Amygdala (tissue), 56 donors: ENCODE measurements at regions not wholly inside any gene's neighbourhood (a gene's known extent, or its start where the extent isn't known, plus 50 kb on each side); places are given as distances from the start of the nearest gene placed in this dataset.
A peak's percentile ranks its signal among the peaks of the same experiment; 100 is the strongest.
"Not testable (repeated sequence)": the region's sequence is repeated elsewhere in the genome, so short reads cannot be mapped to it uniquely, and the experiment has no call there.

Experiments
- DNase-seq, 56 donors: peaks; one replicate each; lab custom pipeline; 2025; lab: John Stamatoyannopoulos, UW

DNA sequence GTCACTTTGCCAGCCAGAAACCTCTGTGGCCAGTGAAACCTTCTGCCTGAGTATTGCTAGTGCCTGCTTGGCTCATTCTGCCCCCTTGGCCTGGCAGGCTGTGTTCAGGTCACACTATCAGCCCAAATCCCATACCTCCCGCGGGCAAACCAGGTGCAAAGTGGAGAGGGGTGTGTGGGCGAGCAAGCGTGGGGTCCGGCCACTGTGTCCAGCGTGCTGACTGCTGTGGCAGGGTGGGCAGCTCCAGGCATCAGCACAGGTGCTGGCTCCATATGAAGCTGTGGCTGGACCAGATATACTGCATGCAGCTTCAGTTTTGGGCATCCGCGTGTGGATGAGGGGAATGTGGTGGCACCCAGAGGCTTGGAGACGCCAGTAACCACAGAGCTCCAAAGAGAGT, 576.5 kb upstream of the EDIL3 start:
- DNase-seq, result no peak

- no peak for DNase-seq
Measured at GRCh38 chr5:84961903-84962302, 577.2 kb upstream of the EDIL3 start.

DNA sequence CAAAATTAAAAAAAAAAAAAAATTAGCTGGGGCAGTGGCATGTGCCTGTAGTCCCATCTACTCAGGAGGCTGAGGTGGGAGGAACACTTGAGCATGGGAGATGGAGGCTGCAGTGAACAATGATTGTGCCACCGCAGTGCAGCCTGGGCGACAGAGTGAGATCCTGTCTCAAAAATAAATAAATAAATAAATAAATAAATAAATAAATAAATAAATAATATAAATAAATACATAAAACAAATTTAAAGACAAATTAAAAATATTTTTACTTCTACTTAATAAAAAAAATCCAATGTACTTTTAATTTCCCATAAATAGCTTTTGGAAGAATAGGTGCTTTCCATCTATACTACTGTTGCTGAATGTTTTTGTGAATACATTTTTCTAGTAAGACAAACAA, 598.4 kb upstream of the EDIL3 start:
- DNase-seq, result no peak

DNA sequence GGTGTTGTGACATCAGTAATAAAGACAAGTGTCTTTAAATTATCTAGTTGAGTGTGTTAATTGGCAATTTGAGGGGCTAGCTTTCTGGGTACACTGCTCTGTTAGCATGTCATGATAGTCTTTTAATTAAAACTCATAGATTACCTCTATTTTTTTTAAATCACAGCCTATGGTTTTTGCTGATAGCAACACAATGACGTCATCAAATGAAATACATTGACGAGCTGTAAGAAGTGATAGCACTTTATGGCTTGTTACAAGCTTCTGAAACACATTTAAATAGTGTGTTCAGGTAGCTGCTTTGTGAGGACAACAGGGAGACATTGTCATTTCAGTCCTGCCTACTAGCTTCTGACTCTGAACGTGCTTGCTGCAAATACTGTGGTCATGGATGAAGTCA, 600.5 kb upstream of the EDIL3 start:
- no peak for DNase-seq

- no peak for DNase-seq
Measured at GRCh38 chr5:84986688-84987087, 602.0 kb upstream of the EDIL3 start.

- no peak for DNase-seq
Measured at GRCh38 chr5:85000671-85001070, 616.0 kb upstream of the EDIL3 start.

DNA sequence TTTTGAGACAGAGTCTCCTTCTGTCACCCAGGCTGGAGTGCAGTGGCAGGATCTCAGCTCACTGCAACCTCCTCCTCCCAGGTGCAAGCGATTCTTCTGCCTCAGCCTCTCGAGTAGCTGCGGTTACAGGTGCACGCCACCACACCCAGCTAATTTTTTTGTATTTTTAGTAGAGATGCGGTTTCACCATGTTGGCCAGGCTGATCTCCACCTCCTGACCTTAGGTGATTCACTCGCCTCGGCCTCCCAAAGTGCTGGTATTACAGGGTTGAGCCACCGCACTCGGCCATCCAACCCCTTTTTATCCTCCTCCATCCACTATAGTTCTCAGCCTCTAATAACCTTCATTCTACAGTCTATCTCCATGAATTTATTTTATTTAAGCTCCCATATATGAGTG, 617.3 kb upstream of the EDIL3 start:
- DNase-seq, result not testable (repeated sequence)

DNA sequence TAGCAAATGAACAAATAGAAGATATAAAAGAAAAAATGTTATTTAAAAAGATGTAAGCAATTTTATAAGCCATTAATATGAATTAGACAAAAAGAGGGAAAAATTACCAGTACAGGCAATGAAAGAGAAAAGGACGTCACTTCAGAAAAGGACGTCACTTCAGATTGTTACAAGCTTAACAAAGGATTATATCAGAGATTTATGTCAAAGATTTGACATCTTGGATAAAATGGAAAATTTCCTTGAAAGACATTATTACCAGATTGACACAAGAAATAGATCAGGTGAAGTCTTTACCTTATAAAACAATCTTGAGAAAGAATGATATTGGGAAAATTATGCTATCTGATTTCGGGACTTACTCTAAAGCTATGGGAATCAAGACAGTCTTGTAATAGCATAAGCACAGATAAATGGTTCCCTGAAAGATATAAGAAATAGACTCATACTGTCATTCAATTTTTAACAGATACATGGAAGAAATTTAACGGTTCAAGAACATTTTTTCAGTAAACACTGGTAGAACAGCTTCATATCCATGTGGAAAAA, 625.4 kb upstream of the EDIL3 start:
- DNase-seq, result no peak

DNA sequence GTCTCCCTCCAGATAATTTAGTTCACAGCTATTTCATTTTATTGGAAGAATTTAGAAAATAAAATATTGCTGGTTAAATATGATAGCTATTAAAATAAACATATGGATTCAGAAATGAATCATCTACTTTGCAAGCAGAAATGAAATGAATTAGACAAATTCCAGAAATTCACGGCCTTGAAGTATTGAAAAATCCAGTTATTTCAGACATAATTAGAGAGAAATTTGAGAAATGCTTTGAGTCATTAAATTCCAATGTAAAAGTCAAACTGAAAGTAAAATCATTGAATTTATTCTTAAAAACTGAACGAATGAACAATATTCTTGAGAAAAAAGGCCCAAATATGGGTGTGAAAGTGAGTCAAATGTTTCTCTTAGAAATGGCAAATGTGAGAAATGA, 632.6 kb upstream of the EDIL3 start:
- DNase-seq, result no peak

GRCh38 chr5:85030316-85031084, 645.8 kb upstream of the EDIL3 start:
- DNase-seq, result no peak

DNA sequence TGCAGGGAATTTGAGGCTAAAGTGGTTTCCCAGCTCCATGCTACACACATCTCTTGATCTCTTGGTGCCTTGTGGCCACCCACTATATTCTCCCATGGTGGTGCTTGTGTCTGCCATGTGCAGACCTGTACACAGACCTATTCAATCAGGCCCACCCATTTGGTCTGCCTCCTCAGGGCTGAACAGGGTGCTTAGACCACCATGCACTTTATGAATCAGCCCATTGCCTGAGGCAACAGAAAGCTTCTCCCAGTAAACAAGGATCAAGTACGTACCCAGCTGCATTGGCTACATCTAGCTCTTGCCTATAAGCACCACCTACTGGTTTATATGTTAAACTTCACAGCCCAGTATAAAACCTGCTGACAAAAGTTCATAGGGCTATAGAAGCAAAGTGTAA, 664.3 kb upstream of the EDIL3 start:
- DNase-seq, result peak in 4 of 56 donors; percentile 1 to 12 (median 2)

GRCh38 chr5:85052826-85053225, 668.1 kb upstream of the EDIL3 start:
- DNase-seq, result no peak

DNA sequence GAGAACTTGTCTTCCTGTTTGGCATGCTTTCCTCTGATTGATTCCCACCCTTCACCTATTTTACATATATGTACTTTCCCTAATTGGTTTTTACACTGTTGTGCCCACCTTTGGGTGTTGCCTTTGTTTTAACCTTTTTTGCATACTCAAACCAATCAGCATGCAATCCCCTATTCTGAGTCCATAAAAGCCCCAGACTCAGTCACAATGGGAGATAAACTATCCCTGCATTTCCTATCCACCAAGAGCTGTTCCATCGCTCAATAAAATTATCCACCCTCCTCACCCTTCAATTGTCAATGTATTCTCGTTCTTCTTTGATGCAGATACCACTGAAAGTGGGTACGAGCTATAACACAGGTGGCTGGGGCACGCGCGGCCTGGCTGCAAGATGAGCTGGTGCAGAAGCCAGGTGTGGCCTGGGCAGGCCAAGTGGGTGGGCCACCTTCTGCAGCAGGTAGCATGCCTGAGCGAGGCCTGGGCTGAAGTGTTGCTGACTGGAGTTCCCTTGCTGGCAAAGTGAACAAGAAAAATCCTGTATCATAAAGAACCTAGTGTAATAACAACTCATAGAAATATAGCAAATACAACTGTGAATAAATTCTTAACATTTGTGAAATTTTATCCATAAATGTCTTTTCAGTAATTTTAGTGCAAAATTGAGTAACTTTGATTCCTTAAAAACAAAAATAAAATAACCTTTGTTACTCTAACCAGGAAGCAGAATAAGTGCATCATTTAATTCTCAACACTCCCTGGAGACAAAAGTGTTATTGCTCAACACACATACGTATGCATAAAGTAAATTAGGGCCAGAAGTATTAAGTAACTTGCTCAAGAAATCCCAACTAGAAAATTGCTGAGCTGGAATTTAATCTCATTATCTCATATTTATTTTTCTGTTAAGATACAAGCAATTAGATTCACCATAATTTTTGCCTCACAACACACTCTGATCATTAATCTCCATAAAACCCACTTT, 685.3 kb upstream of the EDIL3 start:
- no peak for DNase-seq

- no peak for DNase-seq
Measured at GRCh38 chr5:85077581-85077980, 692.9 kb upstream of the EDIL3 start.

DNA sequence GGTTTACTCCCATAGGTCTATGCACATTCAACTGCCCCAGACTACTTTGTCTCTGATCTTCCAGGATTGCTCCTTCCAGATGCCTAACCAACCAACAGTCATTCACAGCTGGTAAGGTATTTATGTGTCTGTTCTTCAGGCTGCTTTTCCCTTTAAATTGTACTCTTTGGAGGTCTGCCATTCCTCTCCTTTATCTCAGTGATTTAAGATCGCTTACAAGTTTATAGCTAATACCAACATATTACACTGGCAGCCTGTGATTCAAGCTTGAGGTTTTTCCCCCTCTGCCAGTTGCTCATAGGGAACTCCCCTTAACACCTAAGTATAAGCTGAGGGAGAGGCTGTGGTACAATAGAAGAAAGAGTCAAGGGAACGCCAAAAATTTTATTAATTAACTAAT, 711.7 kb upstream of the EDIL3 start:
- DNase-seq, result no peak

DNA sequence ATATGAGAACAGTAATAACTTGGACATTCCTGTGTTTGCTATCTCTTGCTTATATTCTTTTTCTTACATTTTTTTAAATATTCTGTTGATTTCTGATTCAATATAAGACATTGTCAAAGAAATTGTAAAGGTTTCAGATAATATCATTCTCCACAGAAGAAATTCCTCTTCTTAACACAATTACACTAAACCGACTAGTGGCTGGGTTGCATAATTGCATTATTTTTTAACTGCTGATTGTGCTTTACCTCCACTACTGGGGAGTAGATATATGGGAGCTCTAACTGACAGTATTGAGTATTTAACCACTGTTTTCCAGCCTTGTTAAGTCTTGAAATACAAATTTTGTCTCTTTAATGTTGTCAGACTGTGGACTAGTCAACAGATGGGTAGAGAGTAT, 723.8 kb upstream of the EDIL3 start:
- no peak for DNase-seq

DNA sequence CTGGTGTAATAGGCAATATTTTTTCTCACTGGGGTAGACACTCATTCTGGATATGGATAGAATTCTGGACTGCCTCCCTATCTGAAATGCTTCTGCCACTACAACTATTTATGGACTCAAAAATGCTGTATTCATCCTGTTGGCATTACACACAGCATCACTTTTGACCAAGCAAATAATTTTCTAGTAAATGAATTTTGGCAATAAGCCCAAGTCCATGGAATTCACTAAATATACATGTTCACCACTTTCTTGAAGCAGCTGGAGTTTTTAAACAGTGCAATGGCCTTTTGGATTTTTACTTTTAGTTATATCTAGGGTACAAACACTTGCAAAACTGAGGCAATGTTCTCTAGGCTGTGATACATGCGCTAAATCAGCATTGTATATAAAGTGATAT, 724.9 kb upstream of the EDIL3 start:
- DNase-seq, result no peak

- DNase-seq, result no peak
Measured at GRCh38 chr5:85132269-85132668, 747.6 kb upstream of the EDIL3 start.

GRCh38 chr5:85140471-85140870, 755.8 kb upstream of the EDIL3 start:
- no peak for DNase-seq

- DNase-seq, result no peak
Measured at GRCh38 chr5:85143138-85143537, 758.5 kb upstream of the EDIL3 start.

- DNase-seq, result no peak
Measured at GRCh38 chr5:85148701-85149100, 764.0 kb upstream of the EDIL3 start.
